MM.1S (cell line): ENCODE measurements at regions not wholly inside any gene's neighbourhood (a gene's known extent, or its start where the extent isn't known, plus 50 kb on each side); places are given as distances from the start of the nearest gene placed in this dataset.

Experiments
- CTCF ChIP-seq: fragments of 300-600 bp; sonication (generic); IDR thresholded peaks from 2 replicates; pipeline ENCODE4 v1.5.1; 2016; ENCODE audit warnings: antibody characterized with exemption, low read length, mixed read lengths
- EZH2 ChIP-seq: fragments of 300-600 bp; sonication (generic); optimal IDR thresholded peaks from 2 replicates; pipeline ENCODE3; 2017; ENCODE audit warnings: low read depth, mild to moderate bottlenecking, antibody characterized with exemption, low read length, mixed read lengths

DNA sequence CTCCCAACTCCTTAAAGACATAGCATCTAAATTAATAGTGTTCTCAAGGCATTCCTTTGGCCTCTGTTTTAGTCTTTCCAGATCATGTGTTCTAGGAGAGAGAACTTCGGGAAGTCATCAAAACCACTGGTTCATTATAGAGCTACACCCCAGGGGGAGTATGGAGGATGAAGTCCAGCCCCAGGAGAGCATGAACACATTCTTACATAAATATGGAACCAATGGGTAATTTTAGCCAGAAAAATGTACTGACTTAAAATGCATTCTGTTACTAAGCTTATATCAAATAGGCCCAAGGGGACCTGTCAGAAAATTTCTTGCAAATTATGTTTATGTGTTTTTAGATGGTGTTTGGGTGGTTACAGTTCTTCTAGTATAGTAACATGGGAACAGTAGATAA is 165.2 kb downstream of the NTMT2 start:
- TF ChIP-seq CTCF, result no peak
- TF ChIP-seq EZH2, result no peak
